ENCODE measurements at regions not wholly inside any gene's neighbourhood (a gene's known extent, or its start where the extent isn't known, plus 50 kb on each side); places are given as distances from the start of the nearest gene placed in this dataset.

DNA sequence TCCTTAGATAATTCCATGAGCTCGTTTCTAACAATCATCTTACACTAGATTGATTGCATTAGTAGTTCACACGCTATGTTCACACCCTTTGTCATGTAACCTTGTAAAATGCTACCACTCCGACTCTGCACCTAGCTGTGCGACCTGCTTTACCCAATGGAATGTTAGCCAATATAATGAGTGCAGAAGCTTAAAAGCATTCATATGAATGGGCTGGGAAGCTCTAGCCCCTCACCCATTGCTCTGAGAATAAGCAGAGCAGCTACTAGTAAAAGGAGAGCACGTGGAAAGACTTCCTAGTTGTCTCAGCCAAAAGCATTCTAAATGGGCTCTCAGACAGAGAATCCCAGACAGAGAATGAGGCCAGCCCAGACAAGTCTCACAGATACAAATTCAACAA is 410.6 kb upstream of the UBE2E2 start:
- TF ChIP-seq, protein P1, sequence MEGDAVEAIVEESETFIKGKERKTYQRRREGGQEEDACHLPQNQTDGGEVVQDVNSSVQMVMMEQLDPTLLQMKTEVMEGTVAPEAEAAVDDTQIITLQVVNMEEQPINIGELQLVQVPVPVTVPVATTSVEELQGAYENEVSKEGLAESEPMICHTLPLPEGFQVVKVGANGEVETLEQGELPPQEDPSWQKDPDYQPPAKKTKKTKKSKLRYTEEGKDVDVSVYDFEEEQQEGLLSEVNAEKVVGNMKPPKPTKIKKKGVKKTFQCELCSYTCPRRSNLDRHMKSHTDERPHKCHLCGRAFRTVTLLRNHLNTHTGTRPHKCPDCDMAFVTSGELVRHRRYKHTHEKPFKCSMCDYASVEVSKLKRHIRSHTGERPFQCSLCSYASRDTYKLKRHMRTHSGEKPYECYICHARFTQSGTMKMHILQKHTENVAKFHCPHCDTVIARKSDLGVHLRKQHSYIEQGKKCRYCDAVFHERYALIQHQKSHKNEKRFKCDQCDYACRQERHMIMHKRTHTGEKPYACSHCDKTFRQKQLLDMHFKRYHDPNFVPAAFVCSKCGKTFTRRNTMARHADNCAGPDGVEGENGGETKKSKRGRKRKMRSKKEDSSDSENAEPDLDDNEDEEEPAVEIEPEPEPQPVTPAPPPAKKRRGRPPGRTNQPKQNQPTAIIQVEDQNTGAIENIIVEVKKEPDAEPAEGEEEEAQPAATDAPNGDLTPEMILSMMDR (IDR thresholded peaks at IDR 0.05) = no peak
- TF ChIP-seq POLR2A (IDR thresholded peaks at IDR 0.05) = no peak
